Osteocyte (in vitro differentiated cells): ENCODE measurements at regions not wholly inside any gene's neighbourhood (a gene's known extent, or its start where the extent isn't known, plus 50 kb on each side); places are given as distances from the start of the nearest gene placed in this dataset.
A peak's percentile ranks its signal among the peaks of the same experiment; 100 is the strongest.
"Not testable (repeated sequence)": the region's sequence is repeated elsewhere in the genome, so short reads cannot be mapped to it uniquely, and the experiment has no call there.

ENCODE experiments used
- DNase-seq: peaks from one replicate; pipeline ENCODE4 v3.0.0; 2021; ENCODE audit warnings: mixed read lengths; ENCODE audit not compliant: unreplicated experiment; ENCODE audit errors: extremely low spot score
- H3K27ac Mint-ChIP-seq: one replicate; pipeline ENCODE4 v1.8.0; 2021; ENCODE audit warnings: mild to moderate bottlenecking, mixed read lengths; ENCODE audit not compliant: unreplicated experiment
- H3K27me3 Mint-ChIP-seq: one replicate; pipeline ENCODE4 v1.8.0; 2021; ENCODE audit warnings: mixed read lengths; ENCODE audit not compliant: unreplicated experiment
- H3K36me3 Mint-ChIP-seq: one replicate; pipeline ENCODE4 v1.8.0; 2021; ENCODE audit warnings: mixed read lengths; ENCODE audit not compliant: unreplicated experiment
- H3K4me1 Mint-ChIP-seq: one replicate; pipeline ENCODE4 v1.8.0; 2021; ENCODE audit warnings: mixed read lengths; ENCODE audit not compliant: unreplicated experiment
- H3K4me3 Mint-ChIP-seq: one replicate; pipeline ENCODE4 v1.8.0; 2021; ENCODE audit warnings: mild to moderate bottlenecking, moderate library complexity, mixed read lengths; ENCODE audit not compliant: unreplicated experiment
- H3K9me3 Mint-ChIP-seq: one replicate; pipeline ENCODE4 v1.8.0; 2021; ENCODE audit warnings: mixed read lengths; ENCODE audit not compliant: unreplicated experiment
- TF ChIP-seq, protein P1 (sequence below): fragments of 200-600 bp; sonication (generic); IDR thresholded peaks from 2 replicates; pipeline ENCODE4 v1.5.0; 2021; ENCODE audit warnings: antibody characterized with exemption, mild to moderate bottlenecking, moderate library complexity

DNA sequence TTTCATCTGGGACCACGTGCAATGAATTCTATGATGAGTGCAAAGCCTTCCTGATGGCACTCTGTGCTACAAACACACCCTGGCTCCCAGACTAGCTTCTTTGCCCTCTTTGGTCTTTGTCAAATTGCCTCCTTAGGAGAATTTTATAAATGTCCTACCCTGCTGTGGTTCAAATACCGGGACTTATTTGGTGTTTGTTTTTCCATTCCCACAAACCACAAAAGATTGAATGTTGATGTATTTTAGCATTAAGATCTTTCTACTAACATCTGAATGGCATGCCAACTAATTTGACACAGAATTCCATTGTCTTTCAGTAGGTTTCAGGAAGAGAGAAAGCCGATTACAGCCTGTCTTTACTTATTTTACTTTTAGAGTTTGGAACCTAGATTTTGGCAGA, 424.2 kb upstream of the SLC35B3 start:
- TF ChIP-seq, protein P1, sequence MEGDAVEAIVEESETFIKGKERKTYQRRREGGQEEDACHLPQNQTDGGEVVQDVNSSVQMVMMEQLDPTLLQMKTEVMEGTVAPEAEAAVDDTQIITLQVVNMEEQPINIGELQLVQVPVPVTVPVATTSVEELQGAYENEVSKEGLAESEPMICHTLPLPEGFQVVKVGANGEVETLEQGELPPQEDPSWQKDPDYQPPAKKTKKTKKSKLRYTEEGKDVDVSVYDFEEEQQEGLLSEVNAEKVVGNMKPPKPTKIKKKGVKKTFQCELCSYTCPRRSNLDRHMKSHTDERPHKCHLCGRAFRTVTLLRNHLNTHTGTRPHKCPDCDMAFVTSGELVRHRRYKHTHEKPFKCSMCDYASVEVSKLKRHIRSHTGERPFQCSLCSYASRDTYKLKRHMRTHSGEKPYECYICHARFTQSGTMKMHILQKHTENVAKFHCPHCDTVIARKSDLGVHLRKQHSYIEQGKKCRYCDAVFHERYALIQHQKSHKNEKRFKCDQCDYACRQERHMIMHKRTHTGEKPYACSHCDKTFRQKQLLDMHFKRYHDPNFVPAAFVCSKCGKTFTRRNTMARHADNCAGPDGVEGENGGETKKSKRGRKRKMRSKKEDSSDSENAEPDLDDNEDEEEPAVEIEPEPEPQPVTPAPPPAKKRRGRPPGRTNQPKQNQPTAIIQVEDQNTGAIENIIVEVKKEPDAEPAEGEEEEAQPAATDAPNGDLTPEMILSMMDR: no peak
- Mint-ChIP-seq H3K9me3 (no peaks in the 10 kb centered on the region), H3K36me3 (no peaks in the 10 kb centered on the region), H3K27ac (peak overlapping the region; percentile 48), H3K4me1 (peaks cover 25% of the 10 kb centered on the region), H3K4me3 (no peak overlapping the region), H3K27me3 (no peaks in the 10 kb centered on the region)
- no peak for DNase-seq

DNA sequence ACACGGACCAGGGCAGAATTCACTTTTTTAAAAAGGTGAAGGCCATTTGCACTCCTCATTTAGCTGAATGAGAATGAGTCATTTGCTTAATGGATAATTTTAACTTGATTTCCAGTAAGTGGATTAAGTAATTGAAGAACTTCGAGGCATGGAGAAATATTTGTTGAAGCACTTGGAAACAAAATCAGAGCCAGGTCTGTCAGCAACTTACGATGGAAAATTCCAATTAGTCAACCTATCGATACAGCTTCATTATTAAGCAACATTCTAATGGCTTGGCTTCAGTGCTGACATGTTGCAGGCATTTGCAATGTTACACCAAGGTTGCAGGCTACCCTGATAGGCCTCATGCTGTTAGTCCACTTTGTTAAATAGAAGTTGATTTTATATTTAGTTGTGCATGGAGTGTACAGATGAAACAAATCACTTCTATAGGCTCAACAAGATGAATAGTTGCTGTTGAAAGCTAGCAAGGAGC, 423.5 kb upstream of the SLC35B3 start:
- TF ChIP-seq, protein P1: no peak
- H3K4me3 Mint-ChIP-seq: no peak overlapping the region
- H3K27me3 Mint-ChIP-seq: peaks cover 2% of the 10 kb centered on the region
- DNase-seq: no peak
- peaks cover 25% of the 10 kb centered on the region for H3K4me1 Mint-ChIP-seq
- H3K27ac Mint-ChIP-seq: no peak overlapping the region
- H3K36me3 Mint-ChIP-seq: no peaks in the 10 kb centered on the region
- H3K9me3 Mint-ChIP-seq: no peaks in the 10 kb centered on the region

DNA sequence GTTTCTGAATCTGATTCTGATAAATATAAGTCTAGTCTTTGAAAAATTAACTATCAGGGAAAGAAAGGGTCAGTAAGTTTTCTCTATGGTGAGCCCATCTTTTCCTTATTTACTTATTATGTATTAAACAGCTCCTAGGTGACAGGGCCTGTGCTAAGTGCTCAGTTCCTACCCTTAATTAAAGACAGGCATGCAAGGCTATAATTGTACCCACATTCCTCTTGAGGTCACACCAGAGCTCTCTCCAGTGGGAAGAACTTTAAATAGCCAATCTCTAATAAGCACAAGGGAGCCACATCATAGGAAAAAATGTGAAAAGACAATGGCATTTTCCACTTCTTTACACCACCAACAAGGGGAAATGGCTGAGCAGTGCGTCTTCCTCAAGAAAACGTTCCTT, 421.8 kb upstream of the SLC35B3 start:
- Mint-ChIP-seq H3K9me3 (no peaks in the 10 kb centered on the region), H3K4me3 (no peak overlapping the region), H3K27me3 (peaks cover 8% of the 10 kb centered on the region), H3K4me1 (peaks cover 25% of the 10 kb centered on the region), H3K36me3 (no peaks in the 10 kb centered on the region), H3K27ac (no peak overlapping the region)
- TF ChIP-seq, protein P1: no peak
- no peak for DNase-seq

DNA sequence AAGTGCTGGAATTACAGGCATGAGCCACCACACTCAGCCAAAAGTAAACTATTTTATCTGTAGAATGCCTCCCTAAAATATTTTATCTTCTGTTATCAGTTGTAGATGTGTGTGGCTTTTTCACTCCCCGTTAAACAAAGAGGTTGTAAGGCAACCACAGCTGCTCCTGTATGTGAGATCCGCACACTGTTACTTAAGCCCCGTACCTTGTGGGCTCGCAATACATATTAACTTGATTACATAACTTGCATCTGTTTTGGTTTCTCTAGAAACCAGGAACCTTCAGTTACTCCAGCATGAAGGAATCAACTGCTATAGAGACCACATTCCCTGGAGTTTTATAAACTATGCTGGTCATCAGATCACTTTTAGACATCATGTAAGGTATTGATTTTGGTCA, 420.1 kb upstream of the SLC35B3 start:
- Mint-ChIP-seq H3K36me3 (no peaks in the 10 kb centered on the region), H3K27me3 (peaks cover 12% of the 10 kb centered on the region), H3K9me3 (no peaks in the 10 kb centered on the region), H3K4me1 (peaks cover 23% of the 10 kb centered on the region), H3K4me3 (no peak overlapping the region), H3K27ac (no peak overlapping the region)
- DNase-seq: no peak
- TF ChIP-seq, protein P1: no peak

DNA sequence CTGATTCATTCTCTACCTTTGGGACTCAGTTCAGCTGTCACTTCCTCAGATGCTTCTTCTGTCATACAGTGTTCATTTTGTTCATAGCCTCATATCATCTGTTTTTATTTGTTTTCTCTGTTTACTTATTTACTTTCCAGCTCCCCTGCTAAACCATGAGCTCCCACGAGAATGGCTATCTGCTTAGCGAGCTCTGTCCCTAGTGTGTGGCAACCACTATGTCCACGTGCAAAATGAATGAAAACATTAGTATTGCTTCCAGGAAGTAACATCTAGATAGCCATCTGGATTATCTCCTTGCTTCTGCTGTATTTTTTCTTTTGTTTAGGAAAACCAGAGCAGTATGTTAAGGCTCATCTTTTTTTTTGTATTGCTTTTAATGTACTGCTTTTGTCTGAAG, 417.0 kb upstream of the SLC35B3 start:
- Mint-ChIP-seq H3K9me3 (no peaks in the 10 kb centered on the region), H3K4me3 (no peak overlapping the region), H3K27me3 (peaks cover 12% of the 10 kb centered on the region), H3K4me1 (no peaks in the 10 kb centered on the region), H3K27ac (no peak overlapping the region), H3K36me3 (no peaks in the 10 kb centered on the region)
- TF ChIP-seq, protein P1: no peak
- no peak for DNase-seq

DNA sequence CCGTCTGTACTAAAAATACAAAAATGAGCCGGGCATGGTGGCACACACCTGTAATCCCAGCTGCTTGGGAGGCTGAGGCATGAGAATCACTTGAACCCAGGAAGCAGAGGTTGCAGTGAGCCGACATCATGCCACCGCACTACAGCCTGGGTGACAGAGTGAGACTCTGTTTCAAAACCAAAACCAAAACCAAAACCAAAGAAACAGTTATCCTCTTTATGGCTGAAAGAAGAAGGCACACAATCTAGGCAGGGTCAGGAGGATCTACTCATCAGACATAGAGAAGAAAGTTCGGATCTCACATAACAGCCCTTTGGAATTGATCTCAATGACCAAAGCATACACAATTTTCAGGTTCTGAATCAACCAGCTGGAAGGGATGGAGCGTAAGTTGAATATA, 411.3 kb upstream of the SLC35B3 start:
- H3K4me1 Mint-ChIP-seq, H3K4me3 Mint-ChIP-seq, H3K9me3 Mint-ChIP-seq: not testable (repeated sequence)

More for the DNA sequence above, 411.3 kb upstream of the SLC35B3 start:
- not testable (repeated sequence) for H3K27me3 Mint-ChIP-seq, H3K27ac Mint-ChIP-seq, DNase-seq, H3K36me3 Mint-ChIP-seq
